Spleen (tissue), 7 donors: ENCODE measurements at regions not wholly inside any gene's neighbourhood (a gene's known extent, or its start where the extent isn't known, plus 50 kb on each side); places are given as distances from the start of the nearest gene placed in this dataset.

Experiments
- CTCF ChIP-seq, 11 experiments: fragments of 200-600 bp in 7 of 11; fragments of 450-650 bp in 4 of 11; sonication (generic) in 4 of 11; IDR thresholded peaks in 8 of 11; conservative IDR thresholded peaks in 3 of 11; 1 replicate in 7 of 11; 2 replicates in 4 of 11; pipeline versions ENCODE4 v1.4.0 to v1.8.0; 2016 to 2021; ENCODE audit warnings: antibody characterized with exemption in 11 of 11, inconsistent platforms in 4 of 11, mild to moderate bottlenecking in 1 of 11
- POLR2A ChIP-seq, 3 donors: fragments of 450-650 bp; IDR thresholded peaks; one replicate each; pipeline ENCODE4 v1.5.1; 2017; ENCODE audit warnings: antibody characterized with exemption in 3 of 3, mild to moderate bottlenecking in 1 of 3
- POLR2AphosphoS5 ChIP-seq, 3 donors: sonication (generic); formaldehyde crosslinking; IDR thresholded peaks; one replicate each; pipeline ENCODE4 v1.5.1; 2017; ENCODE audit warnings: antibody characterized with exemption in 3 of 3
- donor health status: DM: no; HTN: no; CAD: no; lungs with moderate emphysema.
- donor health status: DM: no; HTN: no; CAD: no.
- donor health status: DM: no; HTN: no; CAD: no.

DNA sequence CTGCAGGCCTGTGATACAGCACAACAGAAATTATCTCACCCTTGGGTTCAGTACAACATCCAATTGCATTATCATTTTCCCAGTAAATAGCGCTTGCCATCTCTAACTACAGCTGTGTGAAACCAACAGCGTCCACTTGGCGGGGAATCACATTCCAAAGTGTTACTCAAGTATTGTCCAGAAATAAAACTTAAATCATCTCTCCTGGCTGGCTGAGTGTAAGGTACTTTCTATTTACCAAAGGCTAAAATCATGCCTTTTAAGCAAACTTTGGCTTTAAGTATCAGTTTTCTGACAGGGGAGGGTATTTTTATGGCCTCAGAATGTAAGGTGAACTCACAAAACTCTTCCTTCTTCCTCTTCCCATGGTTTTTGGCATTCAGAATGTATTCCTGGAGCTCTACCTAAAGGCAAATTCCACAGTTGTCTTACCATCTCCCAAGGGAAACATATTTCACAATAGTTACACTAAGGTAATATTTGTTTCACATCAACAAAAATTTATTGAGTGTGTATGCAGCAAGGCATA lies 205.6 kb upstream of the MPDZ start:
- TF ChIP-seq CTCF (IDR thresholded peaks at IDR 0.05 in 8 of 11, conservative IDR thresholded peaks at IDR 0.05 in 3 of 11), result no peak
- no peak for TF ChIP-seq POLR2AphosphoS5 (IDR thresholded peaks at IDR 0.05)
- no peak for TF ChIP-seq POLR2A (IDR thresholded peaks at IDR 0.05)
